ENCODE measurements at regions not wholly inside any gene's neighbourhood (a gene's known extent, or its start where the extent isn't known, plus 50 kb on each side); places are given as distances from the start of the nearest gene placed in this dataset.

DNA sequence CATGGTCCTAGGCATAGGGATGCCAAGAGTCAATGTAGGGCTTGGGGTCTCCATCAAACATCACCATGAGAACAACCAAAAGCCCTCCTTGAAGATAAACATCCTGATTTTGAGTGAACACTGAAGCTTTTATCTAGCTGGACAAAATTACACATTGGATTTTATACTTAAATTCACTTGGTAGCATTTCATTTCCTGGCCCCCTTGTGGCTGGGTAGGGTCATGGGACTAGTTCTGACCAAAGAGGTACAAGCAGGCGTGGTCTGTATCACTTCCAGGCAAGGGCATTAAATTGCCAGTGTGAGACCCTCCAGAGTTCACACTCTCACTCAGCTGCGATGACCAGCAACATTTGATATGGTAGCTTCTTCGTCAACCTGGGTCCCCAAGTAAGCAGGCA is 320.3 kb downstream of the ACTL7B start:
- no peak for DNase-seq (ENCODE audit: low read depth, low spot score)
- H3K27ac ChIP-seq, result peak overlapping the region; percentile 87

DNA sequence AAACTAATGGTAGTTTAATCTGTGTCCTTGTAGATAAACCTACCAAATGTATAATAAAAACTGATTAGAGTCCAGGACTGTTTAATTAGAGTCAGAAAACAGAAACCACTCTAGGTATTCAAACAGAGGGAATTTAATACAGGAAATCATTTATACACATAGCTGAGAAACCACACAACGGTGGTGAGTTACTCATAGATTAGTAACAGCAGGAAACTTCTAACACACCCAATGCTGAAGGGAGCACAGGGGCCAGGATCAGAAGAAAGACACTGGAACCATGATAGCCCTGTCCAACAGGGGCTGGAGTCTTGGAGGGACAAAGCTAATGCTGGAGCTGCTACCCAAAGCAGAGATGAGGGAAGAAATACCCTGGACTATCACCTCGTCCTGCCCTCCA is 321.0 kb downstream of the ACTL7B start:
- H3K27ac ChIP-seq, result peak overlapping the region; percentile 87
- DNase-seq (ENCODE audit: low read depth, low spot score), result peak; percentile 79

DNA sequence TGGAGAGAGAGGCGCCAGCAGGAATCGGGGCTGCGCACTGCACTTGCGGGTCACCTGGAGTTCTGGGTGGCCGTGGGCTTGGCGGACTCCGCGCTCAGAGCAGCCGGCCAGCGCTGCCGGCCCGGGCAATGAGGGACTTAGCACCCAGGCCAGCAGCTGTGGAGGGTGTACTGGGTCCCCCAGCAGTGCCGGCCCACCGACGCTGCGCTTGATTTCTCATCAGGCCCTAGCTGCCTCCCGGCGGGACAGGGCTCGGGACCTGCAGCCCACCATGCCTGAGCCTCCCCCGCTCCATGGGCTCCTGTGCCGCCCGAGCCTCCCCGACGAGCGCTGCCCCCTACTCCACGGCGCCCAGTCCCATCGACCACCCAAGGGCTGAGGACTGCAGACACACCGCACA is 325.6 kb downstream of the ACTL7B start:
- H3K27ac ChIP-seq, result no peak overlapping the region
- no peak for DNase-seq (ENCODE audit: low read depth, low spot score)

- DNase-seq (ENCODE audit: low read depth, low spot score), result no peak
- no peak overlapping the region for H3K27ac ChIP-seq
These were observed 327.6 kb downstream of the ACTL7B start for GRCh38 chr9:108528231-108528630.

- H3K27ac ChIP-seq, result no peak overlapping the region
- DNase-seq (ENCODE audit: low read depth, low spot score), result no peak
These were observed 329.3 kb downstream of the ACTL7B start for GRCh38 chr9:108526518-108526917.

- H3K27ac ChIP-seq, result no peak overlapping the region
- DNase-seq (ENCODE audit: low read depth, low spot score), result no peak
These were observed 330.6 kb downstream of the ACTL7B start for GRCh38 chr9:108525186-108525585.

DNA sequence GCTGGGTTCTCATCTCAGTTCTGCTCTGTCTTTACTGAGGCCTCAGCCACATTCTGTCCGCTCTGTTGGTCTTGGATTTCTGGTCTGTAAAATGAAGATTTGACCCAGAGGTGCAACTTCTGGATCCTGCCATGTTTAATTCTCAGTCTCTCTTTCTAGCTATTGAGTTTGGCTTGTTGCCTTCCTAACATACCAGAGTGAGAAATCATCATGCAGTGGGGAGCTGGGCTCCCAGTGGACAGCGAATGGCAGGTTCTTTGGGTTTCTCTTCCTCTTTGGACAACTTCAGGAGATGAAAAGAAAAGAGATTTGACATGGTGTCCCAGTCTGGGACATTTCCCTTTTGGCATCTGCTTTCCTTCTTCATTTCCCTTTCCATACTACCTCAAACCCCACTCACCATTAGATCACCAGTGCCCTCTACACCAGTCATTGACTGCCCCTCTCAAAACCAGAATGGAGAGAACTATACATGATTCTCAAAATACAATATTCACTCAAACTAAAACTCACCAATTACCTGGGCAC is 334.7 kb downstream of the ACTL7B start:
- no peak overlapping the region for H3K27ac ChIP-seq
- no peak for DNase-seq (ENCODE audit: low read depth, low spot score)

DNA sequence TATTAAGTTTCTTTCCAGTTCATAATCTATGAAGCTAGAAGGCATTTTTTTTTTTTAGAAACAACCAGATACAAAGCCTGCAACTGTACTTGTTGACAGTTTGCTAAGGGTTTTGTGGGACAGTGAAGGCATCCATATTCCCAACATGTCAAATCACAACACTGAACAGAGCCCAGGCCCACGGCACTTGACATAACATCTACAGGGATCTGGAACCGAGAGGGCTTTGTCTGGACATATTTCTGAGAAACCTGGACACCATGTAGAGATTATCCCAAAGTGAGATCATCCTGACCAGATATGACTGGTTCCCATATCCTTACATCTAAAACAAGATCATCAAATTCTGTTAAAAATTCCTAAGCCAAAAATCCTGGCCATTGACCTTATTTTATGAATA is 336.3 kb downstream of the ACTL7B start:
- DNase-seq (ENCODE audit: low read depth, low spot score), result no peak
- no peak overlapping the region for H3K27ac ChIP-seq

GRCh38 chr9:108517651-108518365 is 338.0 kb downstream of the ACTL7B start:
- H3K27ac ChIP-seq, result no peak overlapping the region
- no peak for DNase-seq (ENCODE audit: low read depth, low spot score)

GRCh38 chr9:108516391-108516790 is 339.4 kb downstream of the ACTL7B start:
- no peak for DNase-seq (ENCODE audit: low read depth, low spot score)
- H3K27ac ChIP-seq, result no peak overlapping the region

DNA sequence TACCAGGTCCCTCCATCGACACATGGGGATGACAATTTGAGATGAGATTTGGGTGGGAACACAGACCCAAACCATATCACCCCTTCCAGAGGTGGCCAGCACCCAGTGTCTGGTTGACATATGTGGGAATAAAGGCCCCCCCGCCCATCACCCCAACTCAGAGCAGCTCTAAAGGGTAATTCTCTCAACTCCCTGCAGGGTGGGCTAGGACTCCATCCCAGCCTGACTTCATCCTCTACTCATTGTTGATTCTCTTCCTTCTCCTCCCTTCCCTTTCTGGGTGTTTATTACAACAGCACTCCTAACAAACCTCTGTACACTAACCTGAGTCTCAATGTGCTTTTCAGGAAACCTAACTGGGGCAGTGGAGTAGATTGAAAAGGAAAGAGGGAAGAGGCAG is 339.9 kb downstream of the ACTL7B start:
- DNase-seq (ENCODE audit: low read depth, low spot score), result no peak

DNA sequence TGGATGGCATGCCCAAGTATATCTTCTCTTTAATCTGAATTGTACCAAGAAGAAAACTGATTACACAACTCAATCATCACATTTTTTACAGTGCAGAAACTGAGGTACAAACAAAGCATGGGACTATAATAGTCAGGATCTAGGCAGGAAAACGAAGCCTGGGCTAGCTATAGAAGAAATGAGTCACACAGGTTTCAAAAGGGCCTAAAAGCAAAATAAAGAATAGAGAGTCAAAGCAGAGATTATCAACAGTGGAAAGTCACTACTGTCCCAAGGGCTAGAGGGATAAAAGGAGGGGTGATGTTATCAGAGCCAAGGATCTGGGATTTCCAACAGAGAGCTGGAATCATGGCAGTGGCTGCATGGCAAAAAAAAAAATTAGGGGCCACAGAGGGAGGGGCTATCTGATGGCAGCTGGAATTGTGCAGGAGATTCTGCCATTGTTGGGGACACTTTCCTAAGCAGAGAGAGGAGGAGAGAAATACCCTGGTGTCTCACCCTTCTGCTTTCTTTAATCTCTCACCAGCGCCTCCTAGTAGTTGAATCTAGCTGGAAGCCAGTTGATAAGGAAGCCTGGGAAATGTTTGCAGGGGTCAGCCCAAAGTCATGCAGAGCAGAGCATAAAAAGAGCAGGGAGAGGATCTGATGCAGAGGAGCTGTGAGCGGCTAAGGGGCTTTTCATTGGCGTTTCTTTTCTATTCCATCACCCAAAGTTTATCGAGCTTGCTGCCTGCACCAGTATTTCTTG is 343.2 kb downstream of the ACTL7B start:
- DNase-seq (ENCODE audit: low read depth, low spot score), result no peak
- H3K27ac ChIP-seq, result no peak overlapping the region

More for the DNA sequence above, 339.9 kb downstream of the ACTL7B start:
- no peak overlapping the region for H3K27ac ChIP-seq

DNA sequence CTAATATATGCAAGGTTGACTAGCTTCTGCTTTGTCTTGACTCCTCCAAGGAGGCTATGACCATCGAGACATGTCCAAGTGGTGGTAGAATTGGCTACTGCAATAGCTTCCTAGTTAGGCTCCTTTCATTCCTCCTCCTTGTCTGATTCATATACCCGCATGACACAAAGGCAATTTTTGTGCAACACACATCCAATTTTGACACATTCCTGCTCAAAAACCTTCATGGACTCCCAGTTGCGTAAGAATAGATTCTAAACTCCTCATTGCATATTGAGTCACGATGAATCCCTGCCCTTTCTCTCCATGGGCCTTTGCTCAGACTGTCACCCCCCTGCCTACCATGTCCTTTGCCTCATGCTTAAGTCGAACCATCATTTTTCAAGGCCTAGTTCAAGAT is 344.5 kb downstream of the ACTL7B start:
- H3K27ac ChIP-seq, result no peak overlapping the region
- DNase-seq (ENCODE audit: low read depth, low spot score), result no peak

DNA sequence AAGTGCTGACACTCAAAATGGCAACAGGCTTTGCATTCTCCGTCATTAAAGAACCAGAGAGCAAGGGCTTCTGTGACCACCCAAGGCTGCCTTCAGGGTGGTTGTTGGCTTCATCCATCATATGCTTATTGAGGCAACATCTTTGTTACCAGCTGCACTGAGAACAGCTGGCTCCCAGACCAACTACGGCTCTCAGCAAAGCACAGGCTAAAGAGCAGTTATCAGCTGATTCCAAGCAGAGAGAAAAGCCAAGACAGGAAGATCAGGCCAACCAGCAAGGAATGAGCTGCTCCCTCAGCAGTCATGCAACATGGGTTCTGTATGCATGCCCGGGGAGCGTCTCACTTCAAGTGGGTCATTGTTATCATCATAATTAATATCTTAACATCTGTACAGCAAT is 358.9 kb downstream of the ACTL7B start:
- H3K27ac ChIP-seq, result no peak overlapping the region
- no peak for DNase-seq (ENCODE audit: low read depth, low spot score)

- no peak for DNase-seq (ENCODE audit: low read depth, low spot score)
- peak overlapping the region; percentile 25 for H3K27ac ChIP-seq
These were observed 366.2 kb downstream of the ACTL7B start for GRCh38 chr9:108489567-108489966.

- no peak for DNase-seq (ENCODE audit: low read depth, low spot score)
- H3K27ac ChIP-seq, result no peak overlapping the region
These were observed 369.0 kb downstream of the ACTL7B start for GRCh38 chr9:108486831-108487230.

DNA sequence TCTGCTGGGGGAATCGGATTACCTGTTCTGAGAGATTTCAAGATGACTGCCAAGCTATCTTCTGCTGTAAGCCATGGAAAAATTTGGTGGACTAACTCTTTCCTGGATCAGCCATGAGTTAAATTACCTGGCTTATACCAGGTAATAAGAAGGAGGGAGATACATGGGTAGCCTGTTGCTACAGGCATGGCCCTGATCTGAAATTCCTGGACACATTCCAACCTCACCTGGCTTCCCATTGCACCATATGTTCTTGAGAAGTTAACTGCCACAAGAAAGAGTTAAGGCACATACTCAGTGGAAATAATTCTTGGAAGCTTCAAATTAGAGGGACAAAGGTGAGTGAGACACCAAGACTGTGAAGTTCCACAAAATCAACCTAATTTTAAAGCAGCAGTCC is 371.3 kb downstream of the ACTL7B start:
- peak; percentile 48 for DNase-seq (ENCODE audit: low read depth, low spot score)
- no peak overlapping the region for H3K27ac ChIP-seq

- no peak for DNase-seq (ENCODE audit: low read depth, low spot score)
- H3K27ac ChIP-seq, result no peak overlapping the region
These were observed 372.1 kb downstream of the ACTL7B start for GRCh38 chr9:108483676-108484075.

- DNase-seq (ENCODE audit: low read depth, low spot score), result no peak
- no peak overlapping the region for H3K27ac ChIP-seq
These were observed 375.7 kb downstream of the ACTL7B start for GRCh38 chr9:108479989-108480652.

DNA sequence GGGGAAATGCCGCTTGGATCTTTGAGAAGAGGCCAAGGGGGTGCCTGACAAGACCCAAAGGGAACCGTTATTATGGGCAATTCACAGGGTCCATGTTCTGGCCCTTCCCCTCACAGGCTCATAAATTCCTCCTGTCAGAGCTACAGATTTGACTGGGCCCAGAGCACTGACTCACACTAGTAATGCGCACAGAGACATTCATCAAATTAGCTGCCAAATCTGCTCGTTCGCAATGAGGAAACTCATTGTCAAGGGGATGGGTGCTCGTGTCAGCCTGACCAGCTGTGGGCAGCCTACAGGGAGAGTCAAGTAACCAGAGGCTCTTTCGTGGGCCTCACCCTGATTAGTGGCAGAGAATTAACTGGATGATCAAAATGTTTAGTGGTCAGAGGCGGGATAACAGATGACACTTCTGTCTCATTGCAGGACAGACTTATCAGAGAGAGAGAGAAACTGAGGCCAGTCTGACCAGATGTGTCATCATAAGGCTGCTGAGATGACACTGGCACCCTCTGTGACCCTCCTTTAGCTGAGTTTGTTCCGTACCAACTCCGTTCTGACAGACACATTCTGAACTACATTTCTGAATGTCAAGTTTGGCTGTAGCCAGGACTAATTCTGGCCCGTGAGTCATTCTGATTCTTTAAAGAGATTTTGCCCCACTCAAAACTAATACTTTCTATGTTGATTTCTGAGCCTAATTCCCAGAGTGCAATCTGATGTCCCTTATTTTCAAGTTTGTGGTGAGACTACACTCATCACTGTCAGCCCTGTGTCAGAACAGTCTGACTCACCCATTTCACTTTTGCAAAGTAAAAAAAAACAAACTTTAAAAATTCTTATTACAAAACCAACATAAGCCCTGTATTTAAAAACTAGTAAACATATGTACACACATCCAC is 377.1 kb downstream of the ACTL7B start:
- peak overlapping the region; percentile 89 for H3K27ac ChIP-seq
- DNase-seq (ENCODE audit: low read depth, low spot score), result peak; percentile 96

Measured in epithelial cell of prostate (primary cell).